ENCODE measurements at regions not wholly inside any gene's neighbourhood (a gene's known extent, or its start where the extent isn't known, plus 50 kb on each side); places are given as distances from the start of the nearest gene placed in this dataset.

DNA sequence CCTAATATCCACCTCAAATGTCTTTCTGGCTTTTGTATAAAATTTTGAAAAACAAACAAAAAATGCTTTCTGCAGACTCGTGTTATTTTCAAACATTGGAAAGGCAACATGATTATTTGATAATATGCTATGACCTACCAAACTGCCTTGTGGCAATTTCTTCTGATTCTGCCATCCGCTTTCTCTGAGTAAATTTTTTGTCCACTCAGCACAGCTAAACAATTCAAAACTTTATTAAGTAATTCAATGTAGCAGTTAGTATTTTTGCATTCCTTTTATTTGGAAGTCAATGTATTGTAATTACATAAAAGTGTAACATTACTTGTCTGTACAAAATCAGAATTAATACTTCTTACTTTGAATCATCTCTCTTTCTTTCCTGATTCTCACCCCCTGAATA lies 1206.6 kb upstream of the EYS start:
- FAIRE-seq (no peak), DNase-seq (ENCODE audit: insufficient read length, low spot score) (no peak)
- TF ChIP-seq, protein P1, sequence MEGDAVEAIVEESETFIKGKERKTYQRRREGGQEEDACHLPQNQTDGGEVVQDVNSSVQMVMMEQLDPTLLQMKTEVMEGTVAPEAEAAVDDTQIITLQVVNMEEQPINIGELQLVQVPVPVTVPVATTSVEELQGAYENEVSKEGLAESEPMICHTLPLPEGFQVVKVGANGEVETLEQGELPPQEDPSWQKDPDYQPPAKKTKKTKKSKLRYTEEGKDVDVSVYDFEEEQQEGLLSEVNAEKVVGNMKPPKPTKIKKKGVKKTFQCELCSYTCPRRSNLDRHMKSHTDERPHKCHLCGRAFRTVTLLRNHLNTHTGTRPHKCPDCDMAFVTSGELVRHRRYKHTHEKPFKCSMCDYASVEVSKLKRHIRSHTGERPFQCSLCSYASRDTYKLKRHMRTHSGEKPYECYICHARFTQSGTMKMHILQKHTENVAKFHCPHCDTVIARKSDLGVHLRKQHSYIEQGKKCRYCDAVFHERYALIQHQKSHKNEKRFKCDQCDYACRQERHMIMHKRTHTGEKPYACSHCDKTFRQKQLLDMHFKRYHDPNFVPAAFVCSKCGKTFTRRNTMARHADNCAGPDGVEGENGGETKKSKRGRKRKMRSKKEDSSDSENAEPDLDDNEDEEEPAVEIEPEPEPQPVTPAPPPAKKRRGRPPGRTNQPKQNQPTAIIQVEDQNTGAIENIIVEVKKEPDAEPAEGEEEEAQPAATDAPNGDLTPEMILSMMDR (IDR thresholded peaks at IDR 0.05; ENCODE audit: insufficient read depth, missing control alignments), result no peak

DNA sequence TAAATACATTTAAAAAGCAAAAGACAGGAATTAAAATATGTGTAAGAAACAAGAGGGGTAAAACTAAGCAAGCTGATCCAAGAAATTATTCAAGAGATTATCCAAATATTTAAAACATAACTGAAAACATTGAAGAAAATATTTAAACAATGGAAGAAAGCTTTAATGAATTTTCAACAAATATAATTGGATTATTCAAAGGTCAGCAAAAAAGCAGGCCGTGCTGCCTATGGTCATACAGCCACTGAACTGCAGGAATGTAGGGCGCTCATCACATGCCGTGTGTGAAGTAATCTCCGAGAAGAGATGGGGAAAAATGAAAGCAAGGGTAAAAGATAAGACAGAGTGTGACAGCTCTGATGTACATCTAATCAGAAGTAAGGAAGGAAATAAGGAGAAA lies 1195.4 kb upstream of the EYS start:
- no peak for DNase-seq (ENCODE audit: insufficient read length, low spot score)
- TF ChIP-seq, protein P1 (IDR thresholded peaks at IDR 0.05; ENCODE audit: insufficient read depth, missing control alignments), result no peak
- FAIRE-seq, result no peak

DNA sequence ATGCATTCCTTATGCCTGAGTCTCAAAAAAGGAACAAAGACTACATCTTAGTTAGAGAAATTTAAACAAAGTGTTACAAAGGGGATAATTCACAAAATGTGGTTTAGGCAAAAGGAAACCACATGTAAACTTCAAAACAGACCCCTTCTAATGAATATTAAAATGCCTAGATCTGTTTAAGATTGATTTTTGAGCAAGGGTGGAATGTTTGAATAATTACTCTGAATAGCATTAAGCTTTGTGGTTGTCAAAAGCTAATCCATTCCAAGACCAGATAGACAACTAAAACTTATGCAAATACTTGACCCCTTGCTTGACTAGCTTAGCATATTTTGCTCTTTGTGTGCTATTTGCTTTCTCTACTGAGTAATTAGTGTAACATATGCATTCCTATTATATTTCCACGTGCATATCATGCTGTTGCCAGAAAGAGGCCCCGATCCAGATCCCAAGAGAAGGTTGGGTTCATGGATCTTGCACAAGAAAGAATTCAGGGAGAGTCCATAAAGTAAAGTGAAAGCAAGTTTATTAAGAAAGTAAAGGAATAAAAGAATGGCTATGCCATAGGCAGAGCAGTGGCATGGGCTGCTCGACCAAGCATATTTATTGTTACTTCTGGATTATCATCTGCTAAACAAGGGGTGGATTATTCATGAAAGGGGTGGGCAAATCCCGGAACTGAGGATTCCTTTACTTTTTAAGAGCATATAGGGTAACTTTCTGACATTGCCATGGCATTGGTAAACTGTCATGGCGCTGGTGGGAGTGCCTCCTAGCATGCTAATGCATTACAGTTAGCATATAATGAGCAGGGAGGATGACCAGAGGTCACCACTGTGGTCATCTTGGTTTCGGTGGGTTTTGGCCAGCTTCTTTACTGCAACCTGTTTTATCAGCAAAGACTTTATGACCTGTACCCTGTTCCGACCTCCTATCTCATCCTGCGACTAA lies 1193.4 kb upstream of the EYS start:
- TF ChIP-seq, protein P1 (IDR thresholded peaks at IDR 0.05; ENCODE audit: insufficient read depth, missing control alignments), result no peak
- DNase-seq (ENCODE audit: insufficient read length, low spot score) (no peak), FAIRE-seq (no peak)

DNA sequence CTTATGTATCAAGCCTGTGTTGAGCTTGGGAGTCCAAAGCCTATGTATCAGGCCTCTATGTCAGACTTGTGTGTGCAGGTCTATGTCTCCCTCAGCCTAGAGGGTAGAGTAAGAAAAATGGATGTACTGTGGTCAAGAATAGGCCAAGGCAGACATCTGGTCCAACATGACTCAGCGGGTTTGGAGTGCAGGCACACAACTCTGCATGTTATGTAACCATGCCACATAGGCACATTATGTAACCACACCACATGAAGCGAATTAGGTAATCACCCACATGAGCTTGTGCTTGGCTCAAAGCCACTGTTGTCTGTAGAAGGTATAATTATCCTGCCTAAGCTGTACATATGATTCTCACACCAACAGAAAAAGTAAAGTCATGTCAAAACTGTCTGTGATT lies 1190.5 kb upstream of the EYS start:
- DNase-seq (ENCODE audit: insufficient read length, low spot score) (no peak), FAIRE-seq (no peak)
- TF ChIP-seq, protein P1 (IDR thresholded peaks at IDR 0.05; ENCODE audit: insufficient read depth, missing control alignments), result no peak

DNA sequence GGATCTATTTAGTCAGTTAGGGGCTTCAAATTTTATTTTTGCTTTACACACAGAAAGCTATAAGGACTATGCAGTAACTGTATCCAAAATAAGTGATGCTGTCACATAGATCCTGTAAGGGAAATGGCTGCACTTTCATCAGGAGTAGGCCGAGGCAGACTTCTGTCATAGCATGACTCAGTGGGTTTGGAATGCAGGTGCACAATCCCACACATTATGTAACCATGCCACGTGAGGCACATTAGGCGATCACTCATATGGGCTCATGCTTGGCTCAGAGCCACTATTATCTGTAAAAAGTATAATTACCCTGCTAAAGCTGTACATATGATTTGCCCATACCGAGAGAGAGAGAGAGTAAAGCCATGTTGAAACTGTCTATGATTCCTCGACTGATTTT lies 1189.4 kb upstream of the EYS start:
- TF ChIP-seq, protein P1 (IDR thresholded peaks at IDR 0.05; ENCODE audit: insufficient read depth, missing control alignments), result no peak
- DNase-seq (ENCODE audit: insufficient read length, low spot score), result no peak

DNA sequence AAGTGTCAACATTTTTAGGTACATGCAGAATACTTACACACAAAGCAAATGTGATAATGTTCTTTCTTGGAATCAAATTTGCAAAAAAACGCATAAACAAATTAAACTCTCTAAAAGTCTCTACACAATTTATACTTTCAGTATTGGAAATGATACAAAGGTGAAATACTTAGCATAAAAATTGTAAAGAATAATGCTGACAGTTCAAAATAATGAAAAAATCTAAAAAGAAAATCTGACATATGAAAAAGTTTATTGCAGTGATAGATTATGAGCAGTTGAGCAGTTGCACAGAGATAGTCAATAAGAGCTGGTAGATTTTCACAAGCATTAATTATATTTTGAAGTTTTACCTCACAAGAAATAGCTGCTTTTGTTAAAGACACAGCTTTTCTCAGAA lies 1176.4 kb upstream of the EYS start:
- no peak for FAIRE-seq

More for the DNA sequence above, 1189.4 kb upstream of the EYS start:
- no peak for FAIRE-seq

More for the DNA sequence above, 1176.4 kb upstream of the EYS start:
- TF ChIP-seq, protein P1 (IDR thresholded peaks at IDR 0.05; ENCODE audit: insufficient read depth, missing control alignments), result no peak
- no peak for DNase-seq (ENCODE audit: insufficient read length, low spot score)
